GM23248 (cell line): ENCODE measurements at regions not wholly inside any gene's neighbourhood (a gene's known extent, or its start where the extent isn't known, plus 50 kb on each side); places are given as distances from the start of the nearest gene placed in this dataset.

Source experiments
- DNase-seq: peaks from one replicate; pipeline ENCODE4 v3.0.0-alpha.2; 2015
- H2AFZ ChIP-seq: fragments of 200-600 bp; sonication (generic); 2 replicates; pipeline ENCODE4 v1.6.1; 2016; ENCODE audit warnings: antibody characterized with exemption
- H3F3A ChIP-seq: fragments of 200-600 bp; sonication (generic); 2 replicates; pipeline ENCODE4 v1.6.1; 2016; ENCODE audit warnings: mild to moderate bottlenecking, antibody characterized with exemption, mixed run types; ENCODE audit not compliant: insufficient read depth
- H3K27ac ChIP-seq: fragments of 200-600 bp; sonication (generic); 2 replicates; pipeline ENCODE4 v1.5.1; 2016; ENCODE audit warnings: mild to moderate bottlenecking
- H3K27me3 ChIP-seq: fragments of 200-600 bp; sonication (generic); replicated peaks from 2 replicates; pipeline ENCODE4 v1.6.1; 2016; ENCODE audit warnings: mild to moderate bottlenecking; ENCODE audit not compliant: insufficient read depth
- H3K36me3 ChIP-seq: fragments of 200-600 bp; sonication (generic); 2 replicates; pipeline ENCODE4 v1.6.1; 2016; ENCODE audit warnings: low read depth, mild to moderate bottlenecking
- H3K4me1 ChIP-seq: fragments of 200-600 bp; sonication (generic); 2 replicates; pipeline ENCODE4 v1.6.1; 2016; ENCODE audit warnings: mild to moderate bottlenecking; ENCODE audit not compliant: insufficient read depth
- H3K4me2 ChIP-seq: fragments of 200-600 bp; sonication (generic); one replicate; pipeline ENCODE4 v1.6.1; 2016; ENCODE audit warnings: mild to moderate bottlenecking; ENCODE audit not compliant: unreplicated experiment
- H3K4me3 ChIP-seq: fragments of 200-600 bp; sonication (generic); 2 replicates; pipeline ENCODE4 v1.5.1; 2016; ENCODE audit warnings: mild to moderate bottlenecking
- H3K79me2 ChIP-seq: fragments of 200-600 bp; sonication (generic); 2 replicates; pipeline ENCODE4 v1.6.1; 2016; ENCODE audit warnings: mild to moderate bottlenecking; ENCODE audit not compliant: insufficient read depth
- H3K9ac ChIP-seq: fragments of 200-600 bp; sonication (generic); 2 replicates; pipeline ENCODE4 v1.6.1; 2016; ENCODE audit warnings: mild to moderate bottlenecking
- H3K9me2 ChIP-seq: fragments of 200-600 bp; sonication (generic); 2 replicates; pipeline ENCODE4 v1.6.1; 2016; ENCODE audit warnings: mixed run types, mild to moderate bottlenecking, moderate library complexity; ENCODE audit not compliant: insufficient read depth
- H3K9me3 ChIP-seq: fragments of 200-600 bp; sonication (generic); one replicate; pipeline ENCODE4 v1.6.1; 2017; ENCODE audit warnings: low read depth
- H4K20me1 ChIP-seq: fragments of 200-600 bp; sonication (generic); 2 replicates; pipeline ENCODE4 v1.6.0; 2016; ENCODE audit not compliant: insufficient read depth
- EZH2 ChIP-seq: fragments of 200-600 bp; sonication (generic); IDR thresholded peaks from 2 replicates; pipeline ENCODE4 v1.6.1; 2018; ENCODE audit warnings: antibody characterized with exemption, mild to moderate bottlenecking; ENCODE audit not compliant: insufficient read depth, poor library complexity, severe bottlenecking
- EZH2phosphoT487 ChIP-seq: fragments of 200-600 bp; sonication (generic); IDR thresholded peaks from 2 replicates; pipeline ENCODE4 v1.6.1; 2018; ENCODE audit warnings: antibody characterized with exemption, moderate library complexity, mild to moderate bottlenecking, low read depth; ENCODE audit not compliant: insufficient read depth
- WGBS, 2 experiments: methylation state at CpG; one replicate each; pipeline ENCODE4 v1.1.6; 2015 to 2017; ENCODE audit warnings: low lambda C conversion rate in 2 of 2, low coverage in 1 of 2; ENCODE audit errors: missing lambda C conversion rate in 2 of 2; 5-methylcytosine and 5-hydroxymethylcytosine counted together
- in situ Hi-C: fragments of 300-500 bp; cut with MboI; formaldehyde crosslinking; loops from 2 replicates; pipeline ENCODE4 v1.15.0; 2020

- 28 to 40% methylated on average over 3 of the region's 3 CpGs for WGBS, 2 experiments
- no peak for TF ChIP-seq EZH2
- TF ChIP-seq EZH2phosphoT487: no peak
- H3K36me3 ChIP-seq: no peaks in the 10 kb centered on the region
- in situ Hi-C loops: no loop called here
- H3K9ac ChIP-seq: no peak overlapping the region
- H2AFZ ChIP-seq: no peak overlapping the region
- DNase-seq: no peak
- no peak overlapping the region for H3K27ac ChIP-seq
- no peaks in the 10 kb centered on the region for H3K79me2 ChIP-seq
- no peaks in the 10 kb centered on the region for H3F3A ChIP-seq
- no peak overlapping the region for H3K4me3 ChIP-seq
- no peak overlapping the region for H3K4me2 ChIP-seq
- no peaks in the 10 kb centered on the region for H3K27me3 ChIP-seq
- no peaks in the 10 kb centered on the region for H3K4me1 ChIP-seq
- no peaks in the 10 kb centered on the region for H4K20me1 ChIP-seq
- H3K9me2 ChIP-seq: no peaks in the 10 kb centered on the region
- no peaks in the 10 kb centered on the region for H3K9me3 ChIP-seq
These were observed 762.7 kb downstream of the TLE1 start for GRCh38 chr9:80926611-80927010.

GRCh38 chr9:80922544-80922943 is 766.8 kb downstream of the TLE1 start:
- H3K9me3 ChIP-seq: no peaks in the 10 kb centered on the region
- no peak for DNase-seq
- H3K79me2 ChIP-seq: no peaks in the 10 kb centered on the region
- no peak overlapping the region for H3K4me3 ChIP-seq
- H2AFZ ChIP-seq: no peak overlapping the region
- H3K9ac ChIP-seq: no peak overlapping the region
- H3K36me3 ChIP-seq: no peaks in the 10 kb centered on the region
- no peak overlapping the region for H3K27ac ChIP-seq
- no peak overlapping the region for H3K4me2 ChIP-seq
- H3K27me3 ChIP-seq: no peaks in the 10 kb centered on the region
- 28 to 29% methylated on average over 3 of the region's 3 CpGs for WGBS, 2 experiments
- no peak for TF ChIP-seq EZH2
- H3K9me2 ChIP-seq: no peaks in the 10 kb centered on the region
- in situ Hi-C loops: no loop called here
- no peaks in the 10 kb centered on the region for H4K20me1 ChIP-seq
- no peaks in the 10 kb centered on the region for H3K4me1 ChIP-seq
- H3F3A ChIP-seq: no peaks in the 10 kb centered on the region

- no peak for TF ChIP-seq EZH2phosphoT487
- TF ChIP-seq EZH2: no peak
- Histone ChIP-seq H3K79me2 (no peaks in the 10 kb centered on the region), H3K9ac (no peak overlapping the region), H3K9me3 (no peaks in the 10 kb centered on the region), H3K27me3 (0 out of 2 replicates have a peak, but pooled peaks cover 5% of the 10 kb centered on the region), H3K4me2 (no peak overlapping the region), H3K9me2 (no peaks in the 10 kb centered on the region), H2AFZ (no peak overlapping the region), H4K20me1 (no peaks in the 10 kb centered on the region), H3F3A (no peaks in the 10 kb centered on the region), H3K4me1 (no peaks in the 10 kb centered on the region), H3K27ac (no peak overlapping the region), H3K36me3 (no peaks in the 10 kb centered on the region), H3K4me3 (no peak overlapping the region)
- no peak for DNase-seq
- 71 to 76% methylated on average over 10 of the region's 10 CpGs for WGBS, 2 experiments
- in situ Hi-C loops: no loop called here
These were observed 782.6 kb downstream of the TLE1 start for GRCh38 chr9:80906728-80907127.

GRCh38 chr9:80899208-80899607 is 790.1 kb downstream of the TLE1 start:
- Histone ChIP-seq H3K9ac (no peak overlapping the region), H3K4me1 (no peaks in the 10 kb centered on the region), H3K79me2 (no peaks in the 10 kb centered on the region), H3F3A (no peaks in the 10 kb centered on the region), H3K27ac (no peak overlapping the region), H4K20me1 (no peaks in the 10 kb centered on the region), H3K36me3 (no peaks in the 10 kb centered on the region), H3K4me2 (no peak overlapping the region), H3K4me3 (no peak overlapping the region), H3K9me2 (no peaks in the 10 kb centered on the region), H2AFZ (no peak overlapping the region), H3K27me3 (no peaks in the 10 kb centered on the region), H3K9me3 (no peaks in the 10 kb centered on the region)
- in situ Hi-C loops: no loop called here
- DNase-seq: no peak
- TF ChIP-seq EZH2: no peak

GRCh38 chr9:80893190-80893589 is 796.2 kb downstream of the TLE1 start:
- H3F3A ChIP-seq: no peaks in the 10 kb centered on the region
- no peaks in the 10 kb centered on the region for H3K79me2 ChIP-seq
- H4K20me1 ChIP-seq: no peaks in the 10 kb centered on the region
- H3K4me3 ChIP-seq: no peak overlapping the region
- H3K9me3 ChIP-seq: no peaks in the 10 kb centered on the region
- H2AFZ ChIP-seq: no peak overlapping the region
- DNase-seq: no peak
- H3K27me3 ChIP-seq: no peaks in the 10 kb centered on the region
- H3K9me2 ChIP-seq: no peaks in the 10 kb centered on the region
- no peaks in the 10 kb centered on the region for H3K36me3 ChIP-seq
- no peak overlapping the region for H3K27ac ChIP-seq
- no peak for TF ChIP-seq EZH2
- TF ChIP-seq EZH2phosphoT487: no peak
- WGBS, 2 experiments: 37 to 46% methylated on average over 2 of the region's 2 CpGs
- H3K4me2 ChIP-seq: no peak overlapping the region
- no peak overlapping the region for H3K9ac ChIP-seq
- no peaks in the 10 kb centered on the region for H3K4me1 ChIP-seq
- in situ Hi-C loops: no loop called here
